SK-N-SH (cell line): ENCODE measurements at regions not wholly inside any gene's neighbourhood (a gene's known extent, or its start where the extent isn't known, plus 50 kb on each side); places are given as distances from the start of the nearest gene placed in this dataset.
A peak's percentile ranks its signal among the peaks of the same experiment; 100 is the strongest.

Experiments used
- CTCF ChIA-PET: fragments of 300-600, 350-600 bp; formaldehyde crosslinking; extraction: SDS; loops from one replicate; lab custom pipeline; 2021; lab: Yijun Ruan, JAX
- POLR2A ChIA-PET: fragments of 350-600 bp; sonication (Branson Sonifier 250); formaldehyde crosslinking; extraction: SDS; loops from one replicate; lab custom pipeline; 2020; ENCODE audit warnings: antibody characterized with exemption, inconsistent platforms; lab: Yijun Ruan, JAX
- DNase-seq: peaks from one replicate; pipeline ENCODE4 v3.0.0; 2012
- H2AFZ ChIP-seq: fragments of 200-600 bp; sonication (generic); 2 replicates; pipeline ENCODE4 v1.8.1; 2016; ENCODE audit warnings: antibody characterized with exemption, mild to moderate bottlenecking, low read depth
- H3F3A ChIP-seq: fragments of 200-600 bp; sonication (generic); replicated peaks from 2 replicates; pipeline ENCODE3; 2016; ENCODE audit warnings: antibody characterized with exemption, mild to moderate bottlenecking; ENCODE audit not compliant: insufficient read depth
- H3K27ac ChIP-seq, 2 experiments: fragments of 200-500 bp in 1 of 2; fragments of 200-600 bp in 1 of 2; sonication (Bioruptor generic) in 1 of 2; sonication (generic), shearing (Covaris generic) in 1 of 2; 2 replicates each; pipeline versions ENCODE4 v1.5.1 to v1.6.1; 2014 to 2016; ENCODE audit warnings: low read depth in 2 of 2, inconsistent platforms in 1 of 2, low read length in 1 of 2, mild to moderate bottlenecking in 1 of 2, mixed read lengths in 1 of 2
- H3K27me3 ChIP-seq: fragments of 200-600 bp; sonication (generic), shearing (Covaris generic); 2 replicates; pipeline ENCODE4 v1.6.1; 2016; ENCODE audit warnings: mixed run types; ENCODE audit not compliant: insufficient read depth
- H3K36me3 ChIP-seq, 2 experiments: fragments of 200-500 bp in 1 of 2; fragments of 200-600 bp in 1 of 2; sonication (Bioruptor generic) in 1 of 2; sonication (generic) in 1 of 2; replicated peaks in 1 of 2; 2 replicates each; pipeline versions ENCODE3 to v1.5.1; 2014 to 2016; ENCODE audit warnings: low read length in 1 of 2, mild to moderate bottlenecking in 1 of 2; ENCODE audit not compliant: insufficient read depth in 2 of 2, control insufficient read depth in 1 of 2
- H3K4me1 ChIP-seq, 2 experiments: fragments of 200-500 bp in 1 of 2; fragments of 200-600 bp in 1 of 2; sonication (Bioruptor generic) in 1 of 2; sonication (generic), shearing (Covaris generic) in 1 of 2; 2 replicates each; pipeline versions ENCODE4 v1.5.1 to v1.6.1; 2014 to 2016; ENCODE audit warnings: low read depth in 1 of 2, low read length in 1 of 2, mixed run types in 1 of 2; ENCODE audit not compliant: insufficient read depth in 2 of 2, control insufficient read depth in 1 of 2
- H3K4me2 ChIP-seq: fragments of 200-600 bp; sonication (generic), shearing (Covaris generic); 2 replicates; pipeline ENCODE4 v1.6.1; 2017; ENCODE audit warnings: mixed run types
- H3K4me3 ChIP-seq, 2 experiments: fragments of 200-500 bp in 1 of 2; fragments of 200-600 bp in 1 of 2; sonication (Bioruptor generic) in 1 of 2; sonication (generic), shearing (Covaris generic) in 1 of 2; 2 replicates each; pipeline versions ENCODE4 v1.5.1 to v1.8.1; 2014 to 2016; ENCODE audit warnings: low read depth in 2 of 2, inconsistent platforms in 1 of 2, low read length in 1 of 2, mild to moderate bottlenecking in 1 of 2, mixed read lengths in 1 of 2, moderate library complexity in 1 of 2
- H3K79me2 ChIP-seq: fragments of 200-600 bp; sonication (generic); 2 replicates; pipeline ENCODE4 v1.8.1; 2017; ENCODE audit warnings: mild to moderate bottlenecking; ENCODE audit not compliant: insufficient read depth
- H3K9ac ChIP-seq: fragments of 200-600 bp; sonication (generic); 2 replicates; pipeline ENCODE4 v1.6.1; 2017; ENCODE audit warnings: mixed run types
- H3K9me2 ChIP-seq: fragments of 200-600 bp; sonication (generic); 2 replicates; pipeline ENCODE4 v1.6.1; 2017; ENCODE audit warnings: mixed run types
- H3K9me3 ChIP-seq: fragments of 200-600 bp; sonication (generic); 2 replicates; pipeline ENCODE4 v1.6.1; 2017; ENCODE audit warnings: mixed run types, mild to moderate bottlenecking, moderate library complexity
- H4K20me1 ChIP-seq: fragments of 200-600 bp; sonication (generic); 2 replicates; pipeline ENCODE4 v1.6.1; 2017; ENCODE audit warnings: mild to moderate bottlenecking, mixed run types; ENCODE audit not compliant: insufficient read depth
- CTCF ChIP-seq: fragments of 200-600 bp; sonication (generic); IDR thresholded peaks from 2 replicates; pipeline ENCODE4 v1.6.1; 2017; ENCODE audit warnings: antibody characterized with exemption, mild to moderate bottlenecking, moderate library complexity
- ELF1 ChIP-seq: IDR thresholded peaks from 2 replicates; pipeline ENCODE4 v1.4.0; 2012
- EP300 ChIP-seq, 2 experiments: IDR thresholded peaks; 2 replicates each; pipeline versions ENCODE4 v1.4.0 to v1.6.1; 2012; ENCODE audit warnings: borderline replicate concordance in 1 of 2, low read depth in 1 of 2, low read length in 1 of 2
- EZH2phosphoT487 ChIP-seq: fragments of 200-600 bp; sonication (generic); IDR thresholded peaks from 2 replicates; pipeline ENCODE4 v1.6.1; 2017; ENCODE audit warnings: low read depth, mixed run types, mild to moderate bottlenecking, antibody characterized with exemption, moderate library complexity, borderline replicate concordance
- FOSL2 ChIP-seq: IDR thresholded peaks from 2 replicates; pipeline ENCODE4 v1.4.0; 2012; ENCODE audit warnings: low read depth, mild to moderate bottlenecking, moderate library complexity, borderline replicate concordance
- FOXM1 ChIP-seq: IDR thresholded peaks from 2 replicates; pipeline ENCODE4 v1.4.0; 2012; ENCODE audit warnings: low read depth, mild to moderate bottlenecking
- GABPA ChIP-seq: IDR thresholded peaks from 2 replicates; pipeline ENCODE4 v1.4.0; 2012; ENCODE audit warnings: low read depth, mild to moderate bottlenecking
- JUND ChIP-seq: IDR thresholded peaks from 2 replicates; pipeline ENCODE4 v1.4.0; 2012
- MAX ChIP-seq: IDR thresholded peaks from 2 replicates; pipeline ENCODE4 v1.4.0; 2012; ENCODE audit warnings: low read depth
- MEF2A ChIP-seq: IDR thresholded peaks from 2 replicates; pipeline ENCODE4 v1.4.0; 2012; ENCODE audit warnings: low read depth, borderline replicate concordance
- MXI1 ChIP-seq: IDR thresholded peaks from 2 replicates; pipeline ENCODE4 v1.6.1; 2012; ENCODE audit warnings: mild to moderate bottlenecking, low read depth, low read length, improper control_type of control experiment
- NFIC ChIP-seq: IDR thresholded peaks from 2 replicates; pipeline ENCODE4 v1.4.0; 2012; ENCODE audit warnings: borderline replicate concordance
- NRF1 ChIP-seq: IDR thresholded peaks from 2 replicates; pipeline ENCODE4 v1.6.1; 2012; ENCODE audit warnings: low read depth, mild to moderate bottlenecking, low read length
- RAD21 ChIP-seq: IDR thresholded peaks from 2 replicates; pipeline ENCODE4 v1.6.1; 2012; ENCODE audit warnings: mild to moderate bottlenecking, low read length
- RCOR1 ChIP-seq: fragments of 150-350 bp; IDR thresholded peaks from 2 replicates; pipeline ENCODE4 v1.6.1; 2017; ENCODE audit warnings: antibody characterized with exemption, low read length
- TAF1 ChIP-seq: IDR thresholded peaks from 2 replicates; pipeline ENCODE4 v1.6.1; 2012; ENCODE audit warnings: low read depth, mild to moderate bottlenecking, low read length, moderate library complexity, borderline replicate concordance
- USF2 ChIP-seq: fragments of 150-350 bp; IDR thresholded peaks from 2 replicates; pipeline ENCODE4 v1.6.1; 2017; ENCODE audit warnings: antibody characterized with exemption, low read length, low read depth, borderline replicate concordance
- YY1 ChIP-seq: IDR thresholded peaks from 2 replicates; pipeline ENCODE4 v1.4.0; 2012; ENCODE audit warnings: low read depth, mild to moderate bottlenecking
- WGBS: methylation state at CpG from one replicate; pipeline ENCODE4 v1.1.6; 2017; ENCODE audit warnings: low lambda C conversion rate; 5-methylcytosine and 5-hydroxymethylcytosine counted together
- TF ChIP-seq, protein P1 (sequence below): fragments of 150-350 bp; IDR thresholded peaks from 2 replicates; pipeline ENCODE4 v1.6.1; 2016; ENCODE audit warnings: mild to moderate bottlenecking, low read depth, low read length
- TF ChIP-seq, protein P2 (sequence below): IDR thresholded peaks from 2 replicates; pipeline ENCODE4 v1.4.0; 2012; ENCODE audit warnings: low read depth, borderline replicate concordance

GRCh38 chr17:71790791-71791190 is 330.0 kb upstream of the SOX9 start (continued):
- TF ChIP-seq CTCF = no peak
- TF ChIP-seq MXI1 = no peak
- TF ChIP-seq YY1 = no peak
- no peak for TF ChIP-seq USF2
- no peak for TF ChIP-seq FOXM1
- TF ChIP-seq MAX = no peak
- TF ChIP-seq RAD21 = no peak

DNA sequence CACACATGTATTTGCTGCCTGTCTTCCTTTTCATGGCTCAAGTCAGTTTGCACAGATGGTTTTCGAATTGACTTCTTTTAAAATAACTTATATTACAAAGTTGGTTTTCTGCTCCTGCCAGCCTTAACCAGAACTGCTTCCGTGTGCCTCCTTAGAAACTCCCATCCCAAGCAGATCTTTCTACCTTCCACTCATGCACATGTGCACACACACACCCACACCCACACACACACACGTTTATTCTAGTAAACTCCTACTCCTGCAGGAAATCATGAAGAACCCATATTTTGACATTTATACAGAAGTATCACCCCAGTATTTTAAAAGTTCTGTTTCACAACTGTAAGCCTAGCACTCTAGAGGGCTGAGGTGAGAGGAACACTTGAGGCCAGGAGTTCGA is 329.5 kb upstream of the SOX9 start:
- WGBS = 76% methylated on average over 4 of the region's 4 CpGs
- H3K27me3 ChIP-seq = no peaks in the 10 kb centered on the region
- TF ChIP-seq, protein P1, sequence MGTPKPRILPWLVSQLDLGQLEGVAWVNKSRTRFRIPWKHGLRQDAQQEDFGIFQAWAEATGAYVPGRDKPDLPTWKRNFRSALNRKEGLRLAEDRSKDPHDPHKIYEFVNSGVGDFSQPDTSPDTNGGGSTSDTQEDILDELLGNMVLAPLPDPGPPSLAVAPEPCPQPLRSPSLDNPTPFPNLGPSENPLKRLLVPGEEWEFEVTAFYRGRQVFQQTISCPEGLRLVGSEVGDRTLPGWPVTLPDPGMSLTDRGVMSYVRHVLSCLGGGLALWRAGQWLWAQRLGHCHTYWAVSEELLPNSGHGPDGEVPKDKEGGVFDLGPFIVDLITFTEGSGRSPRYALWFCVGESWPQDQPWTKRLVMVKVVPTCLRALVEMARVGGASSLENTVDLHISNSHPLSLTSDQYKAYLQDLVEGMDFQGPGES = no peak
- TF ChIP-seq NRF1 (no peak), EZH2phosphoT487 (no peak), FOSL2 (no peak), RAD21 (no peak), MEF2A (no peak), TAF1 (no peak), JUND (no peak), RCOR1 (no peak), GABPA (no peak), ELF1 (no peak), EP300 (IDR thresholded peaks at IDR 0.05; ENCODE audit: borderline replicate concordance in 1 of 2, low read depth in 1 of 2, low read length in 1 of 2) (no peak), MXI1 (no peak), NFIC (no peak)
- TF ChIP-seq, protein P2, sequence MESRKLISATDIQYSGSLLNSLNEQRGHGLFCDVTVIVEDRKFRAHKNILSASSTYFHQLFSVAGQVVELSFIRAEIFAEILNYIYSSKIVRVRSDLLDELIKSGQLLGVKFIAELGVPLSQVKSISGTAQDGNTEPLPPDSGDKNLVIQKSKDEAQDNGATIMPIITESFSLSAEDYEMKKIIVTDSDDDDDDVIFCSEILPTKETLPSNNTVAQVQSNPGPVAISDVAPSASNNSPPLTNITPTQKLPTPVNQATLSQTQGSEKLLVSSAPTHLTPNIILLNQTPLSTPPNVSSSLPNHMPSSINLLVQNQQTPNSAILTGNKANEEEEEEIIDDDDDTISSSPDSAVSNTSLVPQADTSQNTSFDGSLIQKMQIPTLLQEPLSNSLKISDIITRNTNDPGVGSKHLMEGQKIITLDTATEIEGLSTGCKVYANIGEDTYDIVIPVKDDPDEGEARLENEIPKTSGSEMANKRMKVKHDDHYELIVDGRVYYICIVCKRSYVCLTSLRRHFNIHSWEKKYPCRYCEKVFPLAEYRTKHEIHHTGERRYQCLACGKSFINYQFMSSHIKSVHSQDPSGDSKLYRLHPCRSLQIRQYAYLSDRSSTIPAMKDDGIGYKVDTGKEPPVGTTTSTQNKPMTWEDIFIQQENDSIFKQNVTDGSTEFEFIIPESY = no peak
- DNase-seq = no peak
- H3K4me2 ChIP-seq = peak overlapping the region; percentile 27; the same call in 1 of the 2 replicates
- no peaks in the 10 kb centered on the region for H3K79me2 ChIP-seq
- ChIA-PET POLR2A (no interaction called here), CTCF (no interaction called here)
- no peak overlapping the region for H2AFZ ChIP-seq
- no peaks in the 10 kb centered on the region for H3K9me3 ChIP-seq
- no peaks in the 10 kb centered on the region for H3F3A ChIP-seq
- H3K9ac ChIP-seq = no peak overlapping the region
- H3K9me2 ChIP-seq = no peaks in the 10 kb centered on the region
- no peak overlapping the region for H3K4me3 ChIP-seq
- peaks cover 0 to 4% of the 10 kb centered on the region in 2 experiments; a peak in 2 of 4 replicates for H3K4me1 ChIP-seq
- H4K20me1 ChIP-seq = no peaks in the 10 kb centered on the region
- no peaks in the 10 kb centered on the region for H3K36me3 ChIP-seq
- H3K27ac ChIP-seq = no peak overlapping the region
